ENCODE measurements at regions not wholly inside any gene's neighbourhood (a gene's known extent, or its start where the extent isn't known, plus 50 kb on each side); places are given as distances from the start of the nearest gene placed in this dataset.

- no peak for DNase-seq
Measured at GRCh38 chr12:115638733-115639647, 638.5 kb downstream of the MED13L start.

GRCh38 chr12:115636546-115636945 is 640.9 kb downstream of the MED13L start:
- DNase-seq = no peak

- no peak for DNase-seq
Measured at GRCh38 chr12:115632308-115632707, 645.2 kb downstream of the MED13L start.

- DNase-seq = no peak
Measured at GRCh38 chr12:115630136-115630535, 647.4 kb downstream of the MED13L start.

GRCh38 chr12:115626210-115626609 is 651.3 kb downstream of the MED13L start:
- DNase-seq = no peak

GRCh38 chr12:115623764-115624334 is 653.6 kb downstream of the MED13L start:
- DNase-seq = no peak

GRCh38 chr12:115623275-115623674 is 654.2 kb downstream of the MED13L start:
- DNase-seq = no peak

- DNase-seq = no peak
Measured at GRCh38 chr12:115620816-115621215, 656.7 kb downstream of the MED13L start.

- DNase-seq = no peak
Measured at GRCh38 chr12:115619889-115620288, 657.6 kb downstream of the MED13L start.

GRCh38 chr12:115619061-115619460 is 658.4 kb downstream of the MED13L start:
- no peak for DNase-seq

- no peak for DNase-seq
Measured at GRCh38 chr12:115618105-115618504, 659.4 kb downstream of the MED13L start.

GRCh38 chr12:115617391-115617790 is 660.1 kb downstream of the MED13L start:
- no peak for DNase-seq

GRCh38 chr12:115611477-115611876 is 666.0 kb downstream of the MED13L start:
- DNase-seq = no peak

- no peak for DNase-seq
Measured at GRCh38 chr12:115609347-115609746, 668.1 kb downstream of the MED13L start.

GRCh38 chr12:115606040-115606439 is 671.5 kb downstream of the MED13L start:
- no peak for DNase-seq

GRCh38 chr12:115598871-115599811 is 678.4 kb downstream of the MED13L start:
- DNase-seq = no peak

- DNase-seq = no peak
Measured at GRCh38 chr12:115597157-115597712, 680.3 kb downstream of the MED13L start.

GRCh38 chr12:115588131-115588530 is 689.4 kb downstream of the MED13L start:
- DNase-seq = no peak

GRCh38 chr12:115584156-115584555 is 693.3 kb downstream of the MED13L start:
- DNase-seq = no peak

- DNase-seq = no peak
Measured at GRCh38 chr12:115583591-115583990, 693.9 kb downstream of the MED13L start.

- DNase-seq = no peak
Measured at GRCh38 chr12:115577401-115577800, 700.1 kb downstream of the MED13L start.

GRCh38 chr12:115574826-115575225 is 702.7 kb downstream of the MED13L start:
- DNase-seq = no peak

- DNase-seq = no peak
Measured at GRCh38 chr12:115572440-115572839, 705.1 kb downstream of the MED13L start.
